HG03571 (cell line): ENCODE measurements at regions not wholly inside any gene's neighbourhood (a gene's known extent, or its start where the extent isn't known, plus 50 kb on each side); places are given as distances from the start of the nearest gene placed in this dataset.
A peak's percentile ranks its signal among the peaks of the same experiment; 100 is the strongest.
"Not testable (repeated sequence)": the region's sequence is repeated elsewhere in the genome, so short reads cannot be mapped to it uniquely, and the experiment has no call there.

ENCODE experiments used
- ATAC-seq: cut with Tn5 transposase; IDR thresholded peaks from one replicate; pipeline ENCODE4 v1.9.1; 2021; ENCODE audit not compliant: unreplicated experiment

DNA sequence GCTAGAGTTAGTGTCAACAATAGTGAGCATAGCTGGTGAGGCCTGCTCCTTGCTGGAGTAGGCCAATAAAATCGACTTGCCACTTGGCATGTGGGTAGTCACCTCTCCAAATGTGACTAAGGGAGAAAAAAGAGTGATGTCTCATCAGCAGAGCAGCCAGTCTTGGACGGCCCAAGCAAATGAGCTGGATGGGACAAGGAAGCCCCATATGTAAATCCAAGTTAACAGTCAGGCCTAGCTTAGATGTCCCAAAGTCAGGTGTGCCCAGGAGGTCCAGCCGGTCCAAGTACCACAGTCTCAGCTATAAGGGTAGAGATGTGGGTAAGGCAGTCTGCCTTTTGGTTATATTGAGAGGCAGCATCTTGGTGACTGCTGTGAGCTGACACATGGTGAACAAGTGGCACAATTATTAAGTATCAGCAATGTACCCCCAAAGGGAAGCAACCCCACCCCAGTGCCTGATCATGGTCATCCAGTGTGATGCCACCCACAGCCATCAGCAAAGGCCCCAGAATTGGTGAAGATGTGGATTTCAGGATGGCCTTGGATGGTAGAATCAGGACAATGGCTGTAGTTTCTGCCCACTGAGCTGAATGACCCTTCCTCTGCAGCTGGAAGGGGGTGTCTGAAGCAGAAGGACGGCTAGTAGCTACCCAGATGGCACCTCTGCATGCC is 83.4 kb downstream of the TNFRSF13B start:
- ATAC-seq: no peak

DNA sequence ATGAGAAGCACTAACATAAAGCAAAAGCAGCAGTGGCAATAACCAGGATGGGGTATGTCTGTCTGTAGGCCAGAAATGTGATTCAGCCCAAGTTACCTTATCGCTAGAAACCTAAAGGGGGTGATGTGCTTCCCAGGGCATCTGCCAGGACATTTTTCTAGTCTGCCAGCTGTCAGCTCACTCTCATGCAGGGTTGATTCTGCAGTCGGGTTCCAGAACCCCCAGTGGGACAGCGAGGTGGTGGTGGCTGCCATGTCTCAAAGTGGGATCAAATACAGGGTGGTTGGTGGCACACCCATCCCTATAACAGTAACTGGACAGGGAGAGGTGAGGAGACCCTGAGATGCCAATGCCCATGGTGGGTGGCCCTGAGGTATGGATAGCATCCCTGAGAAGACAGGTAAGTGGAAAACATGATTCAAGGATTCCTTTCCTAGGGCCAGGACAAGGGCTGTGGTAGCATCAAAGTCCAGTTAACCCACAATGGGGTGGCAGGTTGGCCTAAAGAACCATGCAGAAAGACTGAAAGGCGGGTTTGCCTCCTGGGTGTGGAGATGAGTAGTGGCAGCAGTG is 84.3 kb downstream of the TNFRSF13B start:
- no peak for ATAC-seq

- peak; percentile 66 for ATAC-seq
Measured at GRCh38 chr17:16886655-16887322, 85.1 kb downstream of the TNFRSF13B start.

DNA sequence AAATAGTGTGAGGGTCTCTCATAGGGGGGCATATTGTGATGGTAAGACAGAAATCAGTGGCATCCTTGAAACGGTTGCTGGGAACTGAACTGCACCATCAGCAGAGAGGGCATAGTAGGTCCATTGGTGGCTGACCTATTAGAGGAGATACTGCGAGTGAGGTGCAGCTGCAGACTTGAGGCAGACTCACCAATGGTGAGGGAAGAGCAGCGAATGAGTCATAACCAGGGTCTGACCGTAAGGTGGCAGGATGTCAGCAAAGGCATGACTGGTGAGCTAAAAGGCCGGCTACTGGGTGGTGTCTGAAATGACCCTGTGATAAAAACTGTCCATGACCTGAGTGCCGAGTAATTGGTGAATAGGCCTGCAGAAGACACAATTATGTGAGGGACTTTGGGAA is 86.7 kb downstream of the TNFRSF13B start:
- not testable (repeated sequence) for ATAC-seq

GRCh38 chr17:16882926-16883265 is 89.0 kb downstream of the TNFRSF13B start:
- ATAC-seq: not testable (repeated sequence)

DNA sequence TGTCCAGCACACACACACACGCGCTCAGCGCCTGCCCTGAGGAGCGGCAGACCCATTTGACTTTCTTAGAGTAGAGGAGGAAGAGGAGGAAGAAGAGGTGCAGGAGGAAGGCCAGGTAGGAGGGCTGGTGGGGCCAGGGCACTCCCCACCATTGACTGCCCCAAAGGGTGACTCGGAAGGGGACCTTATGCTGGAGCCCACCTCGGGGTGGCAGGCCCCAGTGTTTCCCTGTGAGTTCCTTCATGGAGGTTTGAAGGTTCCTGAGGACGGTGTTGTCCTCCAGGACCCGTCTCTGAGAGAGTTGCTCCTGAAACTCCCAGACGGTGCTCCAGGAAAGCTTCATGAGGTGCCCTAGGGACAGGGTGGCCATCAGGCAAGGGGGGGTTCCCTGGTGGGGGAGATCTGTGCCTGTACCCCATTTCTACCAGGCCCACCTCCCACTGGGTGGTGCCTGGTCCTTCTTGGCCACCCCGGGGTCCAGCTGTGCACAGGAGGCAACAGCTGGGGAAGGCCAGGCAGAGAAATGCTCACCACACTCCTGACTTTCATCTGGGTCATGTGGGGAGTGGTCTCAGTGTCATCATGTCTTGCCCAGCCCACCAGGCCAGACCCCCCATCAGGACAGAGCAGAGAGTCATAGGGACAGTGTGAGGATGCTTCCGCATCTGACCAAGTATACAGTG is 89.5 kb downstream of the TNFRSF13B start:
- no peak for ATAC-seq

DNA sequence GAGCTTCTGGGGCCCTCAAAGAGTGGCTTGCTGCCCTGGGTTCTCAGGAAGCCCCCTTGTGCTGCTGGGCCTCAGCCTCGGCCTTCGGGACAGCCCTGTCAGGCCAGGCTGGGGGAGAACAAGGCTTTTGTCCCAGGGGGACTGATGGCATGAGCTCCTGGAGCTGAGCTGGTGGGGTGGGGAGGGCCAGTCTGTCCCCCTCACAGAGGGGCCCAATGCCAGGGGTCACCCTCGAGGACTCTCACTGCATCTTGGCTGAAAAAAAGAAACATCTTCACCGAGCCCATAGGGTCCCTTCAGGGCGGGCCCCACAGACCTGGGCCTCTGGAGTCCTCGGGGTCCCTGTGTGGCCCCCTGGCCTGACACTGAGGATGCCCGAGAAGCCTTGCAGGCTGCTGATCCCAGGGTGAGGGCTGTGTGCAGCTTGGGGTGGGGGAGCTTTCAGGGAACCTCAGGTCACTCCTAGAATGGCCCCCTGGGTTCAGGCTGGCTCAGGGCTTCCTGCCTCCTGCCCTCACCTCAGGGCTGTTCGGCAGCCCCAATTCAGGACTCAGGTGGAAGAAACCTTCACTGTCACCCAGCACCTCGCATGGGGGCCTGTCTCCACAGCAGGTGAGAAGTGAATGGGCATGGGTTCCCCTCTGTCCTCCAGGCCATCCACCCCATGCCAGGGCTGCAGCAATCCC is 90.5 kb downstream of the TNFRSF13B start:
- ATAC-seq: no peak

GRCh38 chr17:16880843-16881230 is 91.1 kb downstream of the TNFRSF13B start:
- ATAC-seq: no peak

GRCh38 chr17:16880121-16880842 is 91.6 kb downstream of the TNFRSF13B start:
- ATAC-seq: no peak

DNA sequence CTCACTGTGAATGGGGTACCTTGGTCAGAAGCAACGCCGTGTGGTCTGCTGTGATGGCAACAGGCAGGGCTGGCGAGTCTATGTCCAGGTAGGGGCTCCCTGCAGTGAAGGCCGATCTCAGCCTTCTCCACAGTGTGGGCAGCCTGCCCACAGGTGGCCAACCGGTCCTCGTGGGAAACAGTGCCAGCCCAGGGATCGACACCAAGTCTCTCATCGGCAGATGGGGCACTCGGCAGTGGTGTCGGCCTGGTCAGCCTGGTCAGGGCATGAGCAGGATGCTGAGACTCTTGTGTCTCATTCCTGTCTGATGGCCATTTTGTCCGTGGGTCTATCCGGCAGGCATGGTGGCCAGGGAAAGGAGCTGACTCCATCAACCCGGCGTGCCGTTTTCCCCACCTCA is 92.2 kb downstream of the TNFRSF13B start:
- no peak for ATAC-seq

DNA sequence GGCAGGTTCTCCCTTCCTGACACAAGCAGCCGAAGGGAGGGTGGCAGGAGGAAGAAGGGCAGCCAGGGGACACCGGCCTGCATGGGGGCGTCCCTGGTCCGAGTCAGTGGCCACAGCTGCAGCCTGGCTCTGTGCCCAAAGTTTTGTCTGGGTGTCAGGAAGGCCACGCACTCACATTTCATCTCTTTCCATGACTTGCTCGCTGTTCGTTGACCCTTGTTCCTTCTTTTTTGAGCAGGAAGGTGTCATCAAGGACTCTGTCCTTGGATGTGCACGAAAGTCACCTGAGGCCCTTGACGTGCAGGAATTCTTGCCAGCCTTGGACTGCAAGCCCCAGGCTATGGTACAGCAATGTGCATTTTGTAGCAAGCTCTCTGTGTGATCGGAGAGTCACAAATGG is 93.3 kb downstream of the TNFRSF13B start:
- ATAC-seq: no peak

DNA sequence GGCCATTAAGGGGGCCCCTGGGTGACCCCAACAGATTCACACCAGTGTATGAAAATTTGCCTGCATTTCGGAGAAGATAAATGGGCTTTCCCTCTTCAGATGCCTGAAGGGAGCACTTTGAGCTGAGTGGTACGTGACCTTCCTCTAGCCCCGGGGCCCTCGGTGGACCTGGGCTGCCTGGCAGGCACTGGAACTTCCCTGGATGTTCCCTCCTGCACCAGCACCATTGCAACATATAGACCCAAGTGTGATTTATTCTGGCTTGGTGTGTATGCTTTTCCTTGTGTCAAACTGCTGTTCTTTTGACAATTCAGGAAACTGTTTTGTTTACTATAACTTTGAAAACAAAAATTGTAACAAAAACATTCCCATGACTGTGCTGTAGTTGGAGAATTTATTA is 93.8 kb downstream of the TNFRSF13B start:
- ATAC-seq: no peak

GRCh38 chr17:16877099-16877498 is 94.8 kb downstream of the TNFRSF13B start:
- ATAC-seq: no peak

DNA sequence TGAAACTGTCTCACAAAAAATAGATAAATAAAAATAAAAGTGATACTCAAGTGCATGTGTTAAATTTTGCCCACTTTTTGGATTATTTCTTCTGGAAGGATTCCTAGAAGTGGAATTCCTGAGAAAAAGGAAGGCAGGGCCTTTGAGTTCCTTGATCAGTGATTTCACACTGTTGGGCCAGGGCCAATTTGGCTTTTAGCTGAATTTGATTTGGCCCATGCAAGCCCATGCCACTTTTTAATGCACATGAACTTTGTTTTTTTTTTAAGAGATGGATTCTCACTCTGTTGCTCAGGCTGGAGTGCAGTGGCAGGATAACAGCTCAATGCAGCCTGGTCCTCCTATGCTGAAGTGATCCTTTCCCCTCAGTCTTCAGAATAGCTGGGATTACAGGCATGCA is 96.3 kb downstream of the TNFRSF13B start:
- ATAC-seq: no peak

DNA sequence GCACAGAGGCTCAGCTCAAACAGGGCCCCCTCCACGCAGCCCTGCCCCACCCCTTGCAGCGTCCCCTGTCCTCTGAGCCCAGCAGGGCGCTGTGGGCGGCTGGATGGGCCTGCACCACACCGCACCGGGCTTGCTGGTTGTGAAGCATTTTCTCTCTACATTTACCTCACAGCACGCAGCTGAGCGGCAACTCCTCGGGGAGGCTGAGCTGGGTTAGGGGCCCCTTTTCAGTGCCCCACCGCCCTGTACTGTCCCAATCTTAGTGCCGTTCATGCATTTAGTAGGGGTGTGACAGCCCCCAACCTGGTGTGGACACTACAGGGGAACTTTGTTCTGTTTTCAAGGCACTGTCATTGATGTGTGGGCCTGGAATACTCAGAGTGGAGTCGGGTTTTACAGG is 97.7 kb downstream of the TNFRSF13B start:
- not testable (repeated sequence) for ATAC-seq

- ATAC-seq: no peak
Measured at GRCh38 chr17:16873174-16874035, 98.5 kb downstream of the TNFRSF13B start.

GRCh38 chr17:16872351-16873173 is 99.4 kb downstream of the TNFRSF13B start:
- ATAC-seq: no peak

DNA sequence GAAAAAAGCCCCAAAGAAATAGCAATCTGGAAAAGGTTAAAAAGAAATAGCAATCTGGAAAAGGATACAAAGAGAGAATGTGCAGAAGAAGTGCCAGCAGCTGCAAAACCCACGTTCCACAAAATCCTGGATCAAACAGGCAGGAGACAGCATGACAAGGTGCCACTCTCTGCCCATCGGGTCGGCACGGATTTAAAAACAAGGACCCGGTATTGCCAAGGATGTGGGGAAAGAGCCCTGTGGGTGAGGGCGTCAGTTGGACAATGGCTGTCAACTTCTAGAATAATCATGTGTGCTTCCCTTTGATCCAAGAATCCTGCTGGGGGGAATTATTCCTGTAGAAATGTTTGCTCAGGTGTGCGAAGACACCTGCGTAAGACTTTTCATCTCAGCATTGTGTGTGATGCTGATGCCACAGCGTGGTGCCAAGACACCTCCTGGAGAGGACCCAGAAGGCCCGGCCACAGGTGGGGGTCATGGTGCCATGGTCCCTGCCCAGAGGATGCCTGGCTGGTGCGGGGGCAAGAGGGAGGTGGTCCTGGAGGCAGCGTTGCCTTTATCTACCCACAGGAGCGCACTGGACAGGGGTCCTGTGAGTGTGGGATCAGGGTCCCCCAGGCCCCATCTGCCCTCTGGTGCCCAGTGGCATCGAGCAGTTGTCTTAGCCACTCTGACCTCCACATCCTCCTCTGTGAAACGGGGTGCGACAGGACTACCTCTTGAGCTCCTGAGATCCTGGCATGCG is 100.3 kb downstream of the TNFRSF13B start:
- not testable (repeated sequence) for ATAC-seq
